SK-N-SH (cell line): ENCODE measurements at regions not wholly inside any gene's neighbourhood (a gene's known extent, or its start where the extent isn't known, plus 50 kb on each side); places are given as distances from the start of the nearest gene placed in this dataset.

Experiments
- FOXJ3 ChIP-seq: sonication (generic); formaldehyde crosslinking; IDR thresholded peaks from 2 replicates; pipeline ENCODE4 v1.5.1; 2020; ENCODE audit warnings: mild to moderate bottlenecking, missing genetic modification reagents
- RFX5 ChIP-seq: IDR thresholded peaks from 2 replicates; pipeline ENCODE4 v1.6.1; 2012; ENCODE audit warnings: mild to moderate bottlenecking, improper control_type of control experiment, low read length
- TF ChIP-seq, protein P1 (sequence below): fragments of 200-600 bp; sonication (generic); IDR thresholded peaks from 2 replicates; pipeline ENCODE4 v1.6.1; 2017; ENCODE audit warnings: antibody characterized with exemption, mild to moderate bottlenecking, moderate library complexity

- TF ChIP-seq, protein P1, sequence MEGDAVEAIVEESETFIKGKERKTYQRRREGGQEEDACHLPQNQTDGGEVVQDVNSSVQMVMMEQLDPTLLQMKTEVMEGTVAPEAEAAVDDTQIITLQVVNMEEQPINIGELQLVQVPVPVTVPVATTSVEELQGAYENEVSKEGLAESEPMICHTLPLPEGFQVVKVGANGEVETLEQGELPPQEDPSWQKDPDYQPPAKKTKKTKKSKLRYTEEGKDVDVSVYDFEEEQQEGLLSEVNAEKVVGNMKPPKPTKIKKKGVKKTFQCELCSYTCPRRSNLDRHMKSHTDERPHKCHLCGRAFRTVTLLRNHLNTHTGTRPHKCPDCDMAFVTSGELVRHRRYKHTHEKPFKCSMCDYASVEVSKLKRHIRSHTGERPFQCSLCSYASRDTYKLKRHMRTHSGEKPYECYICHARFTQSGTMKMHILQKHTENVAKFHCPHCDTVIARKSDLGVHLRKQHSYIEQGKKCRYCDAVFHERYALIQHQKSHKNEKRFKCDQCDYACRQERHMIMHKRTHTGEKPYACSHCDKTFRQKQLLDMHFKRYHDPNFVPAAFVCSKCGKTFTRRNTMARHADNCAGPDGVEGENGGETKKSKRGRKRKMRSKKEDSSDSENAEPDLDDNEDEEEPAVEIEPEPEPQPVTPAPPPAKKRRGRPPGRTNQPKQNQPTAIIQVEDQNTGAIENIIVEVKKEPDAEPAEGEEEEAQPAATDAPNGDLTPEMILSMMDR = no peak
- TF ChIP-seq FOXJ3 (CRISPR knock-in tag) (no peak), RFX5 (no peak)
Observed at GRCh38 chr17:70235252-70235651, 65.9 kb downstream of the KCNJ2 start.
